ENCODE measurements at regions not wholly inside any gene's neighbourhood (a gene's known extent, or its start where the extent isn't known, plus 50 kb on each side); places are given as distances from the start of the nearest gene placed in this dataset.

- TF ChIP-seq MAX (IDR thresholded peaks at IDR 0.05): no peak
- no peak for TF ChIP-seq CTCF (IDR thresholded peaks at IDR 0.05 in 2 of 3, conservative IDR thresholded peaks at IDR 0.05 in 1 of 3; ENCODE audit: borderline replicate concordance in 1 of 3, insufficient read depth in 1 of 3, low read depth in 2 of 3, low read length in 2 of 3)
- TF ChIP-seq FOSL1 (IDR thresholded peaks at IDR 0.05; ENCODE audit: low read depth): no peak
- no peak for TF ChIP-seq POLR2A (IDR thresholded peaks at IDR 0.05; ENCODE audit: borderline replicate concordance, extremely low read depth, insufficient read depth, insufficient read length)
- TF ChIP-seq JUND (IDR thresholded peaks at IDR 0.05): no peak
- TF ChIP-seq EZH2 (IDR thresholded peaks at IDR 0.05): no peak
Observed at GRCh38 chr15:54810496-54810895, 386.2 kb downstream of the RSL24D1 start.

Data from HCT116 (cell line).